Pancreas (tissue), 10 donors: ENCODE measurements at regions not wholly inside any gene's neighbourhood (a gene's known extent, or its start where the extent isn't known, plus 50 kb on each side); places are given as distances from the start of the nearest gene placed in this dataset.

Experiments
- ATAC-seq, 4 donors: fragments of 200-7000 bp; cut with Tn5 transposase; one replicate each; pipeline versions ENCODE4 v1.8.0 to v1.9.1; 2020; ENCODE audit warnings: mild to moderate bottlenecking in 4 of 4, moderate library complexity in 4 of 4
- DNase-seq, 6 donors: peaks; one replicate each; pipeline ENCODE4 v3.0.0-alpha.2; 2020
- FAIRE-seq: peaks from 2 replicates; lab custom pipeline; 2012; peaks lifted over from hg19 to GRCh38; lab: Jason Lieb, UNC
- H3K27ac ChIP-seq, 4 donors: fragments of 200-600 bp; sonication (generic); 1 replicate in 3 of 4; 2 replicates in 1 of 4; pipeline versions ENCODE4 v1.5.0 to v1.8.0; 2020
- H3K27me3 ChIP-seq, 4 donors: fragments of 200-600 bp; one replicate each; pipeline ENCODE4 v1.8.0; 2021
- H3K36me3 ChIP-seq, 3 donors: fragments of 200-600 bp; sonication (generic) in 1 of 3; one replicate each; pipeline versions ENCODE4 v1.5.0 to v1.8.0; 2020 to 2021
- H3K4me1 ChIP-seq, 3 donors: fragments of 200-600 bp; one replicate each; pipeline ENCODE4 v1.8.0; 2021
- H3K4me3 ChIP-seq, 4 donors: fragments of 200-600 bp; sonication (generic) in 2 of 4; one replicate each; pipeline versions ENCODE4 v1.5.0 to v1.8.0; 2020 to 2021
- H3K9me3 ChIP-seq, 4 donors: fragments of 200-600 bp; one replicate each; pipeline ENCODE4 v1.8.0; 2021
- WGBS, 2 donors: extraction: QIAGEN DNeasy Blood & Tissue Kit; methylation state at CpG; one replicate each; pipeline ENCODE4 v1.1.7; 2013; 5-methylcytosine and 5-hydroxymethylcytosine counted together
- intact Hi-C, 3 donors: fragments of 100-400 bp; cut with DNase I; formaldehyde crosslinking; loops; one replicate each; pipeline versions ENCODE4 v1.11.1 to v1.14.2; 2022
- TF ChIP-seq, protein P1 (sequence below), 4 donors: fragments of 200-600 bp; sonication (generic) in 3 of 4; IDR thresholded peaks; one replicate each; pipeline versions ENCODE4 v1.5.0 to v1.8.0; 2021; ENCODE audit warnings: antibody characterized with exemption in 4 of 4
- donor health status: healthy with polysubstance abuse.
- donor health status: DM: no; HTN: no; CAD: no; lungs with moderate emphysema.
- donor health status: DM: no; HTN: no; CAD: no.
- donor health status: control.
- donor health status: control.
- donor health status: Bipolar disorder and iron deficiency.
- donor health status: DM: yes; HTN: yes; CAD: no.
- donor health status: DM: no; HTN: no; CAD: no.
- donor health status: DM: no; HTN: no; CAD: no.
- donor health status: DM: yes; HTN: yes; CAD: no.

GRCh38 chr5:148912714-148913398 is 86.4 kb downstream of the ADRB2 start:
- Histone ChIP-seq H3K27me3 (no peaks in the 10 kb centered on the region), H3K27ac (no peak overlapping the region), H3K4me1 (no peaks in the 10 kb centered on the region), H3K4me3 (no peak overlapping the region), H3K36me3 (no peaks in the 10 kb centered on the region), H3K9me3 (no peaks in the 10 kb centered on the region)
- DNase-seq: peak in 1 of 6 donors; percentile 20
- intact Hi-C loops: loop anchor here in 1 of 3 donors (10.0 kb wide), 1 partner anchor 92 kb away; no protein-coding TSS in a partner anchor
- peak in 3 of 4 donors; percentile 46 to 79 (median 65) for ATAC-seq
- WGBS, 2 donors: 50 to 56% methylated on average over 9 of the region's 9 CpGs
- TF ChIP-seq, protein P1, sequence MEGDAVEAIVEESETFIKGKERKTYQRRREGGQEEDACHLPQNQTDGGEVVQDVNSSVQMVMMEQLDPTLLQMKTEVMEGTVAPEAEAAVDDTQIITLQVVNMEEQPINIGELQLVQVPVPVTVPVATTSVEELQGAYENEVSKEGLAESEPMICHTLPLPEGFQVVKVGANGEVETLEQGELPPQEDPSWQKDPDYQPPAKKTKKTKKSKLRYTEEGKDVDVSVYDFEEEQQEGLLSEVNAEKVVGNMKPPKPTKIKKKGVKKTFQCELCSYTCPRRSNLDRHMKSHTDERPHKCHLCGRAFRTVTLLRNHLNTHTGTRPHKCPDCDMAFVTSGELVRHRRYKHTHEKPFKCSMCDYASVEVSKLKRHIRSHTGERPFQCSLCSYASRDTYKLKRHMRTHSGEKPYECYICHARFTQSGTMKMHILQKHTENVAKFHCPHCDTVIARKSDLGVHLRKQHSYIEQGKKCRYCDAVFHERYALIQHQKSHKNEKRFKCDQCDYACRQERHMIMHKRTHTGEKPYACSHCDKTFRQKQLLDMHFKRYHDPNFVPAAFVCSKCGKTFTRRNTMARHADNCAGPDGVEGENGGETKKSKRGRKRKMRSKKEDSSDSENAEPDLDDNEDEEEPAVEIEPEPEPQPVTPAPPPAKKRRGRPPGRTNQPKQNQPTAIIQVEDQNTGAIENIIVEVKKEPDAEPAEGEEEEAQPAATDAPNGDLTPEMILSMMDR (IDR thresholded peaks at IDR 0.05): peak in 3 of 4 donors; percentile 12 to 27 (median 15)
- no peak for FAIRE-seq

GRCh38 chr5:148913493-148913892 is 87.1 kb downstream of the ADRB2 start:
- intact Hi-C loops: loop anchor here in 1 of 3 donors (10.0 kb wide), 1 partner anchor 91 kb away; no protein-coding TSS in a partner anchor
- H3K4me3 ChIP-seq: no peak overlapping the region
- DNase-seq (no peak), ATAC-seq (no peak), FAIRE-seq (no peak)
- H3K36me3 ChIP-seq: no peaks in the 10 kb centered on the region
- TF ChIP-seq, protein P1 (IDR thresholded peaks at IDR 0.05): no peak
- H3K27ac ChIP-seq: no peak overlapping the region
- 72 to 76% methylated on average over 6 of the region's 6 CpGs for WGBS, 2 donors
- H3K27me3 ChIP-seq: no peaks in the 10 kb centered on the region
- H3K4me1 ChIP-seq: no peaks in the 10 kb centered on the region
- no peaks in the 10 kb centered on the region for H3K9me3 ChIP-seq

DNA sequence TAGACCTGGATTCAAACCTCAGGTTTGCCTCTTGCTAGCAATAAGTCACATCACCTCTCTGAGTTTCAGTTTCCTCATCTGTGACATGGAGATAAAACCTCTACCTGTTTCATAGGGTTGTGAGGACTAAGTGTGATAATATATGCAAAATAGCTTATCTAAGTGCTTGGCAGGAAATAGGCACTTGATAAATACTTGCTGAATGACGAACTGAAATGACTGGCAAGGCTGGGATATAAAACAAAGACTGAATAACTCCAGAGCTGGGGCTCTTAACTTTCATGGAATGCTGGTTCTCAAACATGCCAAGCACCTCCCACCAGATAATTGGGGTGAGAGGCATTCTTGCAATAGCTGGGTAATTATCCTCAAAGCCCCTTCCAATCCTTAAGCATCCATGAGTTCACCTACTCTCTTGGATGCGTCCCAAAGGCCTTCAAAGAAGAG is 87.6 kb downstream of the ADRB2 start:
- Histone ChIP-seq H3K36me3 (no peaks in the 10 kb centered on the region), H3K4me1 (no peaks in the 10 kb centered on the region), H3K27me3 (no peaks in the 10 kb centered on the region), H3K9me3 (no peaks in the 10 kb centered on the region), H3K4me3 (no peak overlapping the region), H3K27ac (no peak overlapping the region)
- ATAC-seq (peak in 3 of 4 donors; percentile 59 to 63 (median 60)), DNase-seq (no peak), FAIRE-seq (no peak)
- TF ChIP-seq, protein P1 (IDR thresholded peaks at IDR 0.05): no peak
- intact Hi-C loops: loop anchor here in 1 of 3 donors (10.0 kb wide), 1 partner anchor 91 kb away; no protein-coding TSS in a partner anchor
- WGBS, 2 donors: 48 to 58% methylated on average over 2 of the region's 2 CpGs

DNA sequence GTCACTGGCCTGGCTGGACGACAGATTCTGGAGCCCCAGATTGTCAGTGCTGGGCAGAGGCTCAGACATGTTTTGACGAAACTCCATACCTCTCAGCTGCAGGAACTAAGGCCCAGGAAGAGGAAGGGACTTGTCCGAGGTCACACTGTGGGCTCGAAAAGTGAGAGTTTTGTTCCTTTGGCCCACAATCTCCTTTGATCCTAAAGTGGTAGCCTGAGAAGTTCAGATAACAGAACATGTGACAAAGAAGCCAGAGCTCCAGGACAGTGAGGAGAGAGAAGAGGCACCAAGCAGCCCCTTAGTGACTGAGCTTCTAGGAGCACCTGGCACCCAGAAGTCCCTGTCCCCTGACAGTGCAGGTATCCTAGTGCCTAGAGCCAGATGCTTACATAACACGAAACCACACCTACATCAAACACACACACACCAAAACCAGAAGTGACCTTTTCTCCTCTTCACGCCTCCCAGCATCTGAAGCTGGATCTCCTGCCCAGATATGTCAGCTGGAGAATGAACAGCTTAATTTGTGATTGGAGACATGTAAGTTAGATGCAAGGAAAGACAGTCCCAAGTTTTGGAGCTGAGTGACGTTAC is 88.9 kb downstream of the ADRB2 start:
- WGBS, 2 donors: 70 to 76% methylated on average over 7 of the region's 7 CpGs

More for the DNA sequence above, 88.9 kb downstream of the ADRB2 start:
- DNase-seq (no peak), ATAC-seq (no peak), FAIRE-seq (no peak)
- no peak overlapping the region for H3K27ac ChIP-seq
- H3K9me3 ChIP-seq: no peaks in the 10 kb centered on the region
- intact Hi-C loops: loop anchor here in 1 of 3 donors (10.0 kb wide), 1 partner anchor 89 kb away; no protein-coding TSS in a partner anchor
- H3K36me3 ChIP-seq: no peaks in the 10 kb centered on the region
- no peak overlapping the region for H3K4me3 ChIP-seq
- TF ChIP-seq, protein P1 (IDR thresholded peaks at IDR 0.05): no peak
- no peaks in the 10 kb centered on the region for H3K4me1 ChIP-seq
- no peaks in the 10 kb centered on the region for H3K27me3 ChIP-seq
